GM18861 (cell line): ENCODE measurements at regions not wholly inside any gene's neighbourhood (a gene's known extent, or its start where the extent isn't known, plus 50 kb on each side); places are given as distances from the start of the nearest gene placed in this dataset.

ENCODE experiments used
- ATAC-seq: cut with Tn5 transposase; IDR thresholded peaks from one replicate; pipeline ENCODE4 v1.9.1; 2021; ENCODE audit not compliant: unreplicated experiment

GRCh38 chr18:78031589-78031988 is 781.9 kb downstream of the GALR1 start:
- no peak for ATAC-seq

- ATAC-seq: no peak
Observed at GRCh38 chr18:78031991-78032390, 782.3 kb downstream of the GALR1 start.

GRCh38 chr18:78032574-78032973 is 782.9 kb downstream of the GALR1 start:
- ATAC-seq: no peak

GRCh38 chr18:78034755-78035154 is 785.1 kb downstream of the GALR1 start:
- no peak for ATAC-seq

GRCh38 chr18:78041218-78041617 is 791.6 kb downstream of the GALR1 start:
- no peak for ATAC-seq

- no peak for ATAC-seq
Observed at GRCh38 chr18:78046631-78047030, 797.0 kb downstream of the GALR1 start.

- ATAC-seq: no peak
Observed at GRCh38 chr18:78049281-78049680, 799.6 kb downstream of the GALR1 start.

GRCh38 chr18:78054801-78055200 is 805.2 kb downstream of the GALR1 start:
- no peak for ATAC-seq

- no peak for ATAC-seq
Observed at GRCh38 chr18:78056011-78056410, 806.4 kb downstream of the GALR1 start.

- ATAC-seq: no peak
Observed at GRCh38 chr18:78069784-78070664, 820.4 kb downstream of the GALR1 start.

- no peak for ATAC-seq
Observed at GRCh38 chr18:78071166-78071710, 821.6 kb downstream of the GALR1 start.

- no peak for ATAC-seq
Observed at GRCh38 chr18:78071776-78072175, 822.1 kb downstream of the GALR1 start.

GRCh38 chr18:78072375-78072774 is 822.7 kb downstream of the GALR1 start:
- ATAC-seq: no peak

GRCh38 chr18:78073275-78073674 is 823.6 kb downstream of the GALR1 start:
- no peak for ATAC-seq

- ATAC-seq: no peak
Observed at GRCh38 chr18:78074400-78075020, 824.9 kb downstream of the GALR1 start.

- no peak for ATAC-seq
Observed at GRCh38 chr18:78080081-78080480, 830.4 kb downstream of the GALR1 start.

GRCh38 chr18:78080761-78081160 is 831.1 kb downstream of the GALR1 start:
- ATAC-seq: no peak

- ATAC-seq: no peak
Observed at GRCh38 chr18:78082816-78083215, 833.2 kb downstream of the GALR1 start.

GRCh38 chr18:78085241-78086185 is 835.9 kb downstream of the GALR1 start:
- ATAC-seq: no peak

- no peak for ATAC-seq
Observed at GRCh38 chr18:78086931-78087330, 837.3 kb downstream of the GALR1 start.

- no peak for ATAC-seq
Observed at GRCh38 chr18:78087338-78087737, 837.7 kb downstream of the GALR1 start.
